ENCODE measurements at regions not wholly inside any gene's neighbourhood (a gene's known extent, or its start where the extent isn't known, plus 50 kb on each side); places are given as distances from the start of the nearest gene placed in this dataset.

GRCh38 chr20:57977141-57977540 is 251.3 kb downstream of the ANKRD60 start:
- TF ChIP-seq, protein P1, sequence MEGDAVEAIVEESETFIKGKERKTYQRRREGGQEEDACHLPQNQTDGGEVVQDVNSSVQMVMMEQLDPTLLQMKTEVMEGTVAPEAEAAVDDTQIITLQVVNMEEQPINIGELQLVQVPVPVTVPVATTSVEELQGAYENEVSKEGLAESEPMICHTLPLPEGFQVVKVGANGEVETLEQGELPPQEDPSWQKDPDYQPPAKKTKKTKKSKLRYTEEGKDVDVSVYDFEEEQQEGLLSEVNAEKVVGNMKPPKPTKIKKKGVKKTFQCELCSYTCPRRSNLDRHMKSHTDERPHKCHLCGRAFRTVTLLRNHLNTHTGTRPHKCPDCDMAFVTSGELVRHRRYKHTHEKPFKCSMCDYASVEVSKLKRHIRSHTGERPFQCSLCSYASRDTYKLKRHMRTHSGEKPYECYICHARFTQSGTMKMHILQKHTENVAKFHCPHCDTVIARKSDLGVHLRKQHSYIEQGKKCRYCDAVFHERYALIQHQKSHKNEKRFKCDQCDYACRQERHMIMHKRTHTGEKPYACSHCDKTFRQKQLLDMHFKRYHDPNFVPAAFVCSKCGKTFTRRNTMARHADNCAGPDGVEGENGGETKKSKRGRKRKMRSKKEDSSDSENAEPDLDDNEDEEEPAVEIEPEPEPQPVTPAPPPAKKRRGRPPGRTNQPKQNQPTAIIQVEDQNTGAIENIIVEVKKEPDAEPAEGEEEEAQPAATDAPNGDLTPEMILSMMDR (IDR thresholded peaks at IDR 0.05): no peak
- TF ChIP-seq POLR2A (IDR thresholded peaks at IDR 0.05): no peak

Measured in esophagus squamous epithelium (tissue), 4 donors.